ENCODE measurements at regions not wholly inside any gene's neighbourhood (a gene's known extent, or its start where the extent isn't known, plus 50 kb on each side); places are given as distances from the start of the nearest gene placed in this dataset.

GRCh38 chr9:30676651-30677050, 1707.8 kb upstream of the ACO1 start (continued):
- TF ChIP-seq ZNF24 (IDR thresholded peaks at IDR 0.05) (no peak), ASH2L (IDR thresholded peaks at IDR 0.05; ENCODE audit: borderline replicate concordance, low read depth) (no peak)
- TF ChIP-seq, protein P1, sequence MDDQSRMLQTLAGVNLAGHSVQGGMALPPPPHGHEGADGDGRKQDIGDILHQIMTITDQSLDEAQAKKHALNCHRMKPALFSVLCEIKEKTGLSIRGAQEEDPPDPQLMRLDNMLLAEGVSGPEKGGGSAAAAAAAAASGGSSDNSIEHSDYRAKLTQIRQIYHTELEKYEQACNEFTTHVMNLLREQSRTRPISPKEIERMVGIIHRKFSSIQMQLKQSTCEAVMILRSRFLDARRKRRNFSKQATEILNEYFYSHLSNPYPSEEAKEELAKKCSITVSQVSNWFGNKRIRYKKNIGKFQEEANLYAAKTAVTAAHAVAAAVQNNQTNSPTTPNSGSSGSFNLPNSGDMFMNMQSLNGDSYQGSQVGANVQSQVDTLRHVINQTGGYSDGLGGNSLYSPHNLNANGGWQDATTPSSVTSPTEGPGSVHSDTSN (IDR thresholded peaks at IDR 0.05; ENCODE audit: insufficient replicate concordance, low read depth, low read length), result no peak

- no peak for FAIRE-seq
- ChIA-PET CTCF (no interaction called here), POLR2A (no interaction called here), SMC1A (ENCODE audit: uncharacterized antibody, unreplicated experiment) (no interaction called here), RAD21 (ENCODE audit: unreplicated experiment) (no interaction called here)
- ATAC-seq, result no peak
- Histone ChIP-seq H3K27ac (ENCODE audit: control insufficient read depth, insufficient read depth) (no peak overlapping the region), H3K9me3 (replicated peaks; ENCODE audit: control insufficient read depth, insufficient read depth, low read length) (no peaks in the 10 kb centered on the region), H3K79me2 (ENCODE audit: control insufficient read depth, insufficient read depth, low read length) (no peaks in the 10 kb centered on the region), H4K20me1 (ENCODE audit: control insufficient read depth, insufficient read depth) (no peaks in the 10 kb centered on the region), H3K9ac (ENCODE audit: control insufficient read depth, insufficient read depth, low read length) (no peak overlapping the region), H3K4me2 (ENCODE audit: control insufficient read depth, insufficient read depth) (no peak overlapping the region), H3K4me3 (no peak overlapping the region), H3K27me3 (replicated peaks in 1 of 2; ENCODE audit: control insufficient read depth in 2 of 2, insufficient read depth in 2 of 2, low read length in 1 of 2) (no peaks in the 10 kb centered on the region), H3K4me1 (ENCODE audit: control insufficient read depth, insufficient read depth, low read length) (no peaks in the 10 kb centered on the region), H3K36me3 (ENCODE audit: control insufficient read depth in 2 of 2, insufficient read depth in 2 of 2, low read length in 1 of 2) (no peaks in the 10 kb centered on the region), H2AFZ (ENCODE audit: control insufficient read depth, low read depth, low read length) (no peak overlapping the region)
- WGBS (ENCODE audit: insufficient coverage, insufficient replicate concordance, low lambda C conversion rate, missing lambda C conversion rate), result 0% methylated on average over 1 of the region's 1 CpG
- intact Hi-C loops (cut with micrococcal nuclease; ENCODE audit: unreplicated experiment), result no loop called here
- in situ Hi-C loops (cut with MboI), result no loop called here
- no peak for DNase-seq (ENCODE audit: low read depth, low spot score)
- no peak for TF ChIP-seq ZSCAN29 (IDR thresholded peaks at IDR 0.05)
- no peak for TF ChIP-seq ATF7 (IDR thresholded peaks at IDR 0.05; ENCODE audit: low read depth)
- TF ChIP-seq NFYB (IDR thresholded peaks at IDR 0.05; ENCODE audit: insufficient read depth, low read depth, low read length), result no peak
- no peak for TF ChIP-seq CREM (IDR thresholded peaks at IDR 0.05; ENCODE audit: low read depth)
- TF ChIP-seq NFIC (IDR thresholded peaks at IDR 0.05; ENCODE audit: low read depth, low read length), result no peak
- no TSS peak for BruUV-seq (replicated peaks)
Observed at GRCh38 chr9:30677221-30677620, 1707.2 kb upstream of the ACO1 start.
